Eye (tissue), 1 donor: ENCODE measurements at regions not wholly inside any gene's neighbourhood (a gene's known extent, or its start where the extent isn't known, plus 50 kb on each side); places are given as distances from the start of the nearest gene placed in this dataset.

Source experiments
- DNase-seq: peaks from one replicate; pipeline ENCODE4 v3.0.0-alpha.2; 2015

DNA sequence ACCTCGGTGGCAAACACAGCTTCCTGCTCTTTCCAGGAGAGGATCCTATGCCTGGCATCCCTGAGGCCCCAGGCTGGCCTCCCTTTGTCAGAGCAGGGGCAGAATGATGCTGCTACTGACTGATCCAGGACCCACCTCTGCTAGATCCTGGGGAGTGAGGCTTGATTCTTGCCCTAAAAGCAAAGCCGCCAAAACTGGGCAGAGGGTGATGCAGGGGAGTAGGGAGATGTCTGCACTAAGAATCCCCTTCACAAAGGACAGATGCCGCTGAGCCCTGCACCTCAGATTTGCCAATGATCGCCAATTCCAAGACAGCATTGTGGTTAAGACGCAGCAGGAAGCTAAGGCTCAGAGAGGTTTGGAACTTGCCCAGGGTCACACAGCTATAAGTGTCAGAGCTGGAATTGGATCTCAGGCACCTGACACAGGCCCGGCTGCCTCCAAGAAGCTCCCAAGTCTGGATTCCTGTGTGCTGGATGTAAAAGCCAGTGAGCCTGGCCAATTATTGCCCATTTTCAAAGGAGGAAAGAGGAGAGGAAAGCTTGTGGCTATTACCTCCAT is 60.7 kb upstream of the TNRC6C start:
- no peak for DNase-seq

DNA sequence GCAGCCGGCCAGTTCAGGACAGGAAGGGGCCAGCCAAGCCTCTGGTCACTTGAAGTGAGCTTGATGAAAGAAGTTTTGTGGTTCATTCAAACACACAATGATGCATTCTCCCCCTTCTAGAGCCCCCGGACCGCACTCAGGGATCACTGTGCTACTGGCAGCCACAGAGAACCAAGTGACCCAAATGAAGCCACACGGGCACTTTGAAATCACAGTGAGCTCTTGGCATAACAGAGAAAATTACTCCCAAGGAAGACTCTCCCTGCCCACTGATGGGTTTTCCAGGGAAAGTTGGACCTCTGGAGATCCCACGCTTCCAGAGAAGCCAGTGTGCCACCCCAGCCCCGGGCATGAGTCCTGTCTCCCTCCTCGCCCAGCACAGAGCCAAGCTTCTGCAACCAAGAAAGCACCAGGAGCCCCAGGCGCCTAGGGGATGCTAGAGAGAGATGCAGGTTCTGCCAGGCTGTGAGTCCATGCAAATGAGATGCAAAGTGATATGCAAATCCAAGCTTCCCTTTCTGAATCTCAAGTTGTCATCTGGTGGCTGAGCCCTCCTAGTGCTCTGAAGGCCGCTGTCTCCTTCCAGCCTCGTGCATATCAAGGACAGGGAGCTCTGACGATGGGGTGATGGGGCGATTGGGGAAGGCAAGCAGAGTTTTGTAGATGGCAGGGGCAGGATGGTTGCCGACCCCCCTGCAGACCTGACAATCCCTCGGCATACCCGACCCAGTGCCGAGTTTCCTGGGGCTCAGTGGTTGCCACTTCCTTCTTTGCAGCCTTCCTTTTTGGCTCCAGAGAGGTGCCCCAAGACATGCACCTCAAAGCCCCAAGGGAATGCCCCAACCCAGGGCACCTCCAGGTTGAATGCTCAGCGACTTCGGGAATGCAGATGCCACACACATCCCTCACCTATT is 59.7 kb upstream of the TNRC6C start:
- no peak for DNase-seq

DNA sequence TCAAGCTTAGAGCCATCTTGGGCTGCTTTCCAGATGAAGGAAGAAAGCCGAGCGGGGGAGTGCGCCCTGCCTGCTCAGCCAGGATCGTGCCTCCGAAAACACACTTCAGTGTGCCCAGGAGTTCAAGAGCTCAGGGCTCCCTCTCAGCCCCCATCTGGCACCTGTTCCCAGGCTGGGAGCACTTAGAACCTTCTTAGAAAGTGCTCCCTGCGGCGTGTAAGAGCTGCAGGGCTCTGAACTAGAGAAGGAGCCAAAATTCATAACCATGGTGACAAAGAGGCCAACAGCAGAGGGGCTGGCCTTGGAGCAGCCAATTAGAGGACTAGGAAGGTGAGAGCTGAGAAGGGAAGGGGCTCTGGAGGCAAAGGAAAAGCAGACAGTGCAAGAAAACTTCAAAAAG is 59.0 kb upstream of the TNRC6C start:
- peak; percentile 68 for DNase-seq

DNA sequence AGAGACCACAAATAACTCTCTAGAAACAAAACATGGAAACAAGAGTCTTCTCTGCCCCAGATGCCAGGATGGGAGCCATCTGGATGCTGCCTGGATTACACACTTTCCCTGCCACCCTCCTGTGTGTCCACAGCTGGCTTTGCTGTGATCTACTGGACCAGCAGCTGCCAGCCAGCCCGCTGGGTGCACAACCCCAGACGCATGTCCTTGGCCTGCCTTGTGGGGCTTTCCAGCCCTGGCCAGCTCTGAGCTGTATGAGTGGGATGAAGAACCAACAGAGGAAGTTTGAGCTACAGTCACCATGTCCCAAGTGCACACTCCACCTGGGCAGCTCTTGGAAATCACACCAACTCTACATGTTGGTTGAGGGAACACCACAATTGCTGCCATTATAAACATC is 57.0 kb upstream of the TNRC6C start:
- DNase-seq: no peak

DNA sequence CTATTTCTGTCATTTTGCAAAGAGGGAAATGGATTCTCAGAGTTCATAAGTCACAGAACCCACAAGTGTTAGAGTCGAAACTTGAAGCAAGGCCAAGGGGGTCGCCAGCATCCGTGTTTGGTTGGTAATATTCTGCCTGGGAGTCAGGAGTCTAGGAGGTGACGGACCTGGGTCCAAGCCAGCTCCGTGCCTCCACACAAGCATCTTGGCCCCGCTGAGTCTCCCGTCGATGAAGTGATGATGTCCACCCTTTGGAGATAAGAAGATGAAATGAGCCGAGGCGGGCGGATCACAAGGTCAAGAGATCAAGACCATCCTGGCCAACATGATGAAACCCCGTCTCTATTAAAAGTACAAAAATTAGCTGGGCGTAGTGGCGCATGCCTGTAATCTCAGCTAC is 53.2 kb upstream of the TNRC6C start:
- DNase-seq: no peak

DNA sequence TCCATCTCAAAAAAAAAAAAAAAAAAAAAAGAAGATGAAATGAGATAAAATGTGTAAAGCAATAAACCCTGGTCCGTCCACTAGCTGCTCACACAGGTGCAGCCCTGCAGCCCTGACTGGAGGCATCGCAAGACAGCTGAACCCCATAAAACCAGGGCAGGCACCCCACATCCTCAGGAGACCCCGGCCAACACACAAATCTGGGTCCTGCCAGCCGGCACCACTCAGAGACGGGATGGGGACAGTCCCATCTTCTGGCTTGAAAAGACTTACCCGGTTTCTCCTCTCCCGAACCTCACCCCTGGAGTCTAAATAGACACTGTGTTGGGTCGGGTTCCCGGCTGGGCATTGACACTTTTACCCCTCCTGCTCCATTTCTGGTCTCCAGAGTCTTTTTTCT is 52.7 kb upstream of the TNRC6C start:
- no peak for DNase-seq

DNA sequence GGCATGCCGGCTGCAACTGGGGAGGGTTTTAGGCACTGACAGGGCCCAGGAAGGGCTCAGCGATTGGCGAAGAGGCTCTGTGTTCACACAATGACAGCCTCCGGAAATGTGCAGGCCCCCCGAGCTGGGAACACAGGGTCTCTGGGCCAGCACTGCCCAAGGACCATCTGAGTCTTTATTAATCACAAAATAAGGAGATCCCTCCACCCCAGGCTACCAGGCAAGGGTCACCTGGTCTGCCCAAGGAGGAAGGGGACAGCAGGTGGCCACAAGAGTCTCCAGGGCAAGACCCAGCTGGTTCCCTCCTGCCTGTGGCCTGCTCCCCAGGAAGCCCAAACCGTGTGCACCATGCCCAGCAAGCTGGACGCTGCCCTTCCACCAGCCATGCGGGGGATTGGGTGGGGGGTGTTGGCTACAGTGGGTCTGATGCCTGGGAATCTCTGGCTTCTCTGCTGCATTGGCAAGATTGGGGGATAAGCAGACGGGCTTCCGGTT is 52.1 kb upstream of the TNRC6C start:
- no peak for DNase-seq

DNA sequence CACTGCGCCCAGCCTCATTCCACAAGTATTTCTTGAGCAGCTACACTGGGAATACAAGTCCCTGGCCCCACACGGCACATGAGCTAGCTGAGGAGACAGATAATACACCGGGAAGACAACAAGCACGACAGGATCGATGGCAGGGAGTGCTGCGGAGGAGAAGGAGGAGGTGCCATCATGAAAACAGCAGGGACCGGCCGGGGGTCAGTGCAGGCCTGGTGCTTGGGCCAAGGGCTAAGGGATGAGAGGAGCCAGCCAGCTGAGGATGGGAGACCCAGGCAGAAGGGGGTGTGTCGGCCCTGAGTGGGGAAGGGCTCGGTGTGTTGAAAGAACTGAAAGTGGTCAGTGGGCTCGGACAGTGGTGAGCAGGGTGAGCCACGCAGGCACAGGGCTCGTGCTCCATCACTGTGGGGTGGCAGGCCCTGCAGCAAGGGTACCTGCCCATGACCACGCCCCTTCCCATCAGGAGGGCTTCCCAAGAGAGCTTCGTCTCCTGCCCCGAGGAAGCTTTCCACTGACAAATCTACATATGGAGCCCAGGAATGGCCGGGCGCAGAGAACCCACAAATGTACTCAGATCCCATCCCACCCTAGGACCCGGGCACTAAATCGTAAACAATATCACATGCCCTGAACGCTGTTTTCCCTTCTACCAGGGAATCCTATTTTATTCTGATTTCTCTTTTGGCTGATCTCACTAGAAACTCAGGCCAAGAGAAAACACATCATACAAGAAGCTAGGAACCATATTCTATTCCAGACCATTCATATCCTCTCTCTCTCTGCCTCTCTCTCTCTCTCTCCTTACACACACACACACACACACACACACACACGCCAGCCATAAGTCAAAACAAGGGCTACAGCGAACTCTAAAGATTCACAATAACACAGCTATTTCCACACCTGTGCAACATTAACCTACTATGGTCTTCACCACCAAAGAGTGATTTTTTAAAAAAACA is 50.7 kb upstream of the TNRC6C start:
- DNase-seq: no peak

DNA sequence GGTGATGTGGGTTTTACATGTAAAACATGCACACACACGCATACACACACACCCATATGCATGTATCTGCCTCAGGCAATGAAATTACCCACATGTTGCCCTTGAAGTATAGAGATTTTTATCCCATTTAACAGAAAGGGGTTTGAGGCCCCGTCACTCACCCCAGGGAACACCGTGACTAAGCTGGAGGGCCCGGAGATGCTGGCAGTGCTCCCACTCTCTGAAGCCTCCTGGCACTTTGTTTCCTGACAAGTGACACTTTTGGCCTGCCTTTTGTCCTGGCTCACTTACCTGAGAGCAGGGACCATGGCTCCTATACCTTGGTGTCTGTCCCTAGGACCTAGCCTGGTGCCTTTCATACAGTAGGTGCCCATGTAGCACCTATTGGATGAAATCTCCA is 50.0 kb upstream of the TNRC6C start:
- DNase-seq: no peak
